GM19463 (cell line): ENCODE measurements at regions not wholly inside any gene's neighbourhood (a gene's known extent, or its start where the extent isn't known, plus 50 kb on each side); places are given as distances from the start of the nearest gene placed in this dataset.
"Not testable (repeated sequence)": the region's sequence is repeated elsewhere in the genome, so short reads cannot be mapped to it uniquely, and the experiment has no call there.

ENCODE experiments used
- ATAC-seq: cut with Tn5 transposase; IDR thresholded peaks from one replicate; pipeline ENCODE4 v1.9.1; 2021; ENCODE audit warnings: mild to moderate bottlenecking, moderate library complexity; ENCODE audit not compliant: unreplicated experiment

DNA sequence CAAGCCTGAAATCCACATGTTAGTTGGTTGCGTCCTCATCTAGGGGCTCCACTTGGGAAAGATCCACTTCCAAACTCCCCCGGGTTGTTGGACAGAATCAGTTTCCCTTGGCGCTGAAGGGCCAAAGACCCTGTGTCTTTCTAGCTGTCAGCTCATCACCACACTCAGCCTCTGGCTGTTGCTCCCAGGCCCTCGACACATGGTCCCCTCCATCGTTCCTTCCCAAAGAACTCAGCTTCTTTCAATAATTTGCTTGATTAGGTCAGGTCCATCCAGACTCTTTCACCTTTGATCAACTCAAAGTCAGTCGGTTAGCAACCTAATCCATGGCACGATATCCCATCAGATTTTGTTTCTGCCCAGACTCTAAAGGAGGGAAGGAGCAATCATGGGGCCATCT, 254.8 kb upstream of the SULF2 start:
- no peak for ATAC-seq

GRCh38 chr20:48039514-48039913, 254.2 kb upstream of the SULF2 start:
- ATAC-seq, result no peak

DNA sequence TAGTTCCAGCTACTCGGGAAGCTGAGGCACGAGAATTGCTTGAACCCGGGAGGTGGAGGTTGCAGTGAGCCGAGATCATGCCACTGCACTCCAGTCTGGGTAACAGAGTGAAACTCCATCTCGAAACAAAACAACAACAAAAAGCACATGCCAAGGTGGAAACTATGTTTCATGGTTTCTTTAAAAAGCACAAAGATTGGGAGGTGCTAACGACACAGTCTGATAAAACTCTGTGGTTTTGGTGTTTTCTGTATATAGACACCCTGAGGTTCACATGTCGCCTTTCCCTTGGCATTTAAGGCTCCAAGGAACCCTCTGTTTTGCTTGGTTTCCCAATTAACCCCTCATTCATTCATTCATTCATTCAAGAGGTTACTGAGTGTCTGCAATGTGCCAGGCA, 253.4 kb upstream of the SULF2 start:
- no peak for ATAC-seq

DNA sequence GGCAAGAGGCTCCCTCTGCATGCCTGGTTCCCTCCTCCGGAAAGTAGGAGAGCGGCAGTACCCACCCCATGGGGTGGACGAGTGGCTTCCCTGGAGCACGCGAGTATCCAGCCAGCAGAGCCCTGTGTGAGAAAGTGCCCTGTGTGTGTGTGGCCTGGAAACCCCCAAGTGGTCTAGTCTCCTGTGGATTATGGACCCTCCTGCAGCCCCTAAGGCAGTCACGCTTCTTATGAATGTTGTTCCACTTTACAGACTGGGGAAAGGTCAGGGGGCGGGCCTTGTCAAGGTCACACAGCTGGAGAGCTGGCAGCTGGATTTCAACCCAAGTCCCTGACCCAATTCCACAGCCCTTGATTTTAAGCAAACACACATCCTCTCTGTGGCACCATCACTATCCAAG, 252.5 kb upstream of the SULF2 start:
- not testable (repeated sequence) for ATAC-seq

DNA sequence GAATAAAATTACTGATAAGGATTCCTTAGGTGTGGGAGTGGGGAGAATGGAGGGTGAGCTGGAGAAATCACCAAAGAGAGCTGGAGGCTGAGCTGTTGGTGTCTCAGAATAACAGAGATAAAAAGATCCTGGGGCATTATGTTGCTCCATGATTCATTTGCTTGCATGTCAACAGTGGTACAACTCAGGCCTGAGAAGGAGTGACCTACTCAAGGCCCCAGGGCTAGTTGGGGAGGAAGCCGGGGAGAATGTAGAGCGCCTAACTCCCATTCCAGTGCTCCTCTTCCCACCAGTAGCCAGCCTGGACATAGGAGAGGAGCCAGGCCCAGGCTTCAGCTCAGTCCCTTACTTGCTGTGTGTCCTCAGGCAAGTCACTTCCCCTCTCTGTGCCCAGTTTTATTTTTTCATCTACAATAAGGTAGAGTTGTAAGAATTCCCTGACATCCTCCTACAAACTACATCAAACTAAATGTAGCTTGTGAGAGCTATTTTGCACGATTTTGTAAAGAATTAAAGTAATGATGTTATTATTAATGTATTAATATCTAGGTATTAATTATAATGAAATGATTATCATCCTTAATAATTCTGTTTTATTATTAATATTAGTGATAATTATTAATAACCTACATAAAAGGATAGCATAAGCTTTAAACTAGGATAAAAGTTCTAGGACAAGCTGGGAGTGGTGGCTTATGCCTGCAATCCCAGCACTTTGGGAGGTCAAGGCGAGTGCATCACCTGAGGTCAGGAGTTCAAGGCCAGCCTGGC, 250.9 kb upstream of the SULF2 start:
- no peak for ATAC-seq

DNA sequence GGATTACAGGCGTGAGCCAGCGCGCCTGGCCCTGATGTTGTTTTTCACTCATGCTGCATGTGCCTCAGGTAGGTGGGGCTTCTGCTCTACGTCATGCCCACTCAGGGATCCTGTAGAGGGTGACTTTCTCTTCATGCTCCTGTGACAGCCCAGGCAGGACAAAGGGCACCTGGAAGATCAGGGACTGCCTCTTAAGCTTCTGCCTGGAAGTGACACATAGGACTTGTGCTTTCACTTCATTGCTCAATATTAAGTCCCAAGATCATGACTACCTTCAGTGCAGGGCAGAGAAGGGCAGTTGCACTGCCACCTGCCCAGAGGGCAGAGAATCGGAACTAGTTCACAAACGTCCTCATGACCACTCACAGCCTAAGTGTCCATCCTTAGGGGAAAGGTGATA, 249.5 kb upstream of the SULF2 start:
- no peak for ATAC-seq

- not testable (repeated sequence) for ATAC-seq
Observed at GRCh38 chr20:48033005-48033404, 247.7 kb upstream of the SULF2 start.

GRCh38 chr20:48031122-48031521, 245.8 kb upstream of the SULF2 start:
- no peak for ATAC-seq

DNA sequence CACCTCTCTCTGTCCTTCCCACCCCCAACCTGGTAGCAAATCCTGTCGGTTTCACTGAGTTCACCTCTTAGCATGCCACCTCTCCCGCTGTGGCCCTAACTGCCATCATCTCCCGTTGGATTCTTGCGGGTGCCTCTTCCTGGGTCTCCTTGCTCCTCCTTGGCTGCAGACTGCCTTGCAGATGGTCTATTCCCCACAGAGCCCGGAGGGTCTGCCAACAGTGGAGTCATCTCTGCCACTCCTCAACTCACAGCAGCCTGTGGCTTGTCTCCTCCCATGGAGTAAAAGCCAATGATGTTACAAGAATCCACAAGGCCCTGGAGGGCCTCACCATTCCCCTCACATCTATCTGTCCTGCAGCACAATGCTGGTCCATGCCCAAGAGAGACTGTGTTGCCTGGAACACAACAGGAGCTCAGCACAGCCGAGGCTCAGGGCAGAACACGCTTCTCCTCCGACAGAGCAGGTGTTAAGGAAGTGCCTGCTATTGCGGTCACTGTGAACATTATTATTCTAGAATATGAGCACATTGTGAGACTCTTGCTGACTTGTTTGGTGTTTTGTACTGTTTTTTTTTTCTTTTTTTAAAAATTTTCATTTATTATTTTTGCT, 241.8 kb upstream of the SULF2 start:
- no peak for ATAC-seq

- ATAC-seq, result no peak
Observed at GRCh38 chr20:48025661-48026060, 240.4 kb upstream of the SULF2 start.

DNA sequence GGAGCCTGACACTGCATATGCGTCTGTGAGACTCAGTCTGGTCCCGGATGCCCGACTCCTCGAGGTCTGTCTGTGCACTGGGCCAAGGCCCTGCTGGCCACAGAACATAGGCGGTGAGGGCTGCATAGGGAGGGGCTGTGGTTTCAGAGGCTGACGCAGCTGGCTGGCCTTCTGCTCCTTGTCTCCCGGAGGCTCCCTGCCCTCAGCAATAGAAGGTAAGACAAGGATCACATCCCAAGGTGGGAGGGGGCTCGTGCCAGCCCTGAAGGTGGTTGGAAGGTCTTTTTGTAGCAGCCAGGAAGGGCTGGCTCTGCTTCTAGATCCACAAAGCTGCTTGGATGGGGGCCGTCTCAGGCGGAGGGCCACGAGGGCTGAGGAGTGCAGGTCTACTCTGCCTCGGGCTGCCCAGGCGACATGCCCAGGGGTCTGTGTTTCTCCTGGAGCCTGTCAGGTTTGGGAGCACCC, 239.8 kb upstream of the SULF2 start:
- ATAC-seq, result no peak

- ATAC-seq, result no peak
Observed at GRCh38 chr20:48024539-48024938, 239.3 kb upstream of the SULF2 start.

GRCh38 chr20:48020696-48021095, 235.4 kb upstream of the SULF2 start:
- ATAC-seq, result not testable (repeated sequence)

DNA sequence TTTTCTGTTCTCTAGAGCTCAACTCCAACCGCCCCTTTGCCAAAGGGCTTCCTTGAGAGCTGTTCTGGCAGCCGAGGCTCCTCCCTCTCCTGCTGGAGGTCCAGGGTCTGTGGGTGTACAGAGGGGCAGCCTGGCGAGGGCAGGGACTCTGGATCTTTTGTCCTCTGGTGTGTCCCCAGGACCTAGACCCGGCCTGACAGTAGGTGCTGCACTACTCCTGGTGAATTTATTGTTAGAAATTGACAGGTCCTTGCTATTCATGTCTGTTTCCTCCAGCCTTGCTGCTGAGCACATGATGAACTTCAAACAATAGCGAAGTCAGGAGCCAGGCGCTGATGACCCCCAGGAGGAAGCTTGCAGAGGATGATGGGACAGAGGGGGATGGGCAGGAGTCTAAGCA, 234.7 kb upstream of the SULF2 start:
- ATAC-seq, result no peak

DNA sequence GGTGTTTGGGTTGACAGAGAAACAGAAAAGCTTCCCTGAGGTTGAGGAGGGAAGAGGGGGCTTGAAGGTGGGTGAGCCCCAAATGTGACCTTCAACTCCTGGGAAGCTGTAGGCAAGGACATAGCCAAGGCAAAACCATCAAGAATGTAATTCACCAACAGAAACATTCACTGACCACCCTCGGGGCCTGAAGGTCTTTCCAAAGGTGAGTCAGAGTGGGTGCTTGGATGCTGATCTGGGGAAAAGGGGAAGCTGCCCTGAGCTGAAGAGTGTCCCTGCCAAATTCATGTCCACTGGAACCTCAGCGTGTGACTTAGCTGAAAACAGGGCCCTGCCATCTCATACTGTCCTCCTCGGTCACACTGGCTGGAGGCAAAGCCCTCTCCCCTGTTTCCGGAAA, 234.2 kb upstream of the SULF2 start:
- no peak for ATAC-seq

DNA sequence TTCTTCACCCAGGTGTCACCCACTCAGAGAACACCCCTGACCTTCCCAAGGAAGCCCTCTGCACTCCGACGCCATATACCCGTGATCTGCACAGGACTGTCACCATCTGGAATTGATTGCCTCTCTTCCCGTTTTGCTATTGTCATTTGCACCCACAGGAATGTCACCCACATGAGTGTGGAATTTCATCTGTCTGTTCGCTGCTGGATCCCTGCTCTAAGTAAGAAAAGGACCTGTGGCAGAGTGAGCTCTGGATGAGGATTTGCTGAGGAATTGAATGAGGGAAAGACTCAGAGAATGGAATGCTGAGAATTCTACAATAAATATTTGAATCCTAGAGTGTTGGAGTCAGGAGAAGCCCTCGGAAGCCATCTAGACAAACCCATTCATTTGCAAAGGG, 233.6 kb upstream of the SULF2 start:
- not testable (repeated sequence) for ATAC-seq

GRCh38 chr20:48017992-48018391, 232.7 kb upstream of the SULF2 start:
- ATAC-seq, result no peak

DNA sequence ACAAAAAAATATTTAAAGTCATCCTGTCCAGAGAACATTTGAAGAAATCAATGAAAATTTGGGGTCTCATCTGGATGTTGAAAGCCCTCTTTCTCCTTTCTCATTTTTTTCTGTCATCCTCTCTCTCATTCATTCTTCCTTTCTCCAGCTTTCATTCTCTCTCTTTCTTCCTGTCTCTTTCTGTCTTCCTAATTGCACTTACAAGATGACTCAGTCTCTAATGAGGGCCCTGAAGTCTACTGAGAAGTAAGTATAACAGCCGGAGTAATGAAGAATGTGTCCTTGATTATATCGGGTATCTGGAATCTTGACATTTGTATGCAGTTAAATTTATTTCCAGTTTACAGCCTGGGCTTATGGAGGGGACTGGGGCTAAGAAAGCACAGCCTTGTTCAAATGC, 232.2 kb upstream of the SULF2 start:
- no peak for ATAC-seq

GRCh38 chr20:48015943-48016723, 230.9 kb upstream of the SULF2 start:
- no peak for ATAC-seq

- no peak for ATAC-seq
Observed at GRCh38 chr20:48015141-48015910, 230.0 kb upstream of the SULF2 start.

- no peak for ATAC-seq
Observed at GRCh38 chr20:48012401-48012974, 227.2 kb upstream of the SULF2 start.
